Stomach (tissue), 4 donors: ENCODE measurements at regions not wholly inside any gene's neighbourhood (a gene's known extent, or its start where the extent isn't known, plus 50 kb on each side); places are given as distances from the start of the nearest gene placed in this dataset.

ENCODE experiments used
- CTCF ChIP-seq, 7 experiments: fragments of 450-650 bp in 4 of 7; fragments of 200-600 bp in 3 of 7; sonication (generic) in 3 of 7; IDR thresholded peaks; one replicate each; pipeline ENCODE4 v1.5.1; 2016 to 2019; ENCODE audit warnings: antibody characterized with exemption in 7 of 7, control low read depth in 2 of 7, mild to moderate bottlenecking in 1 of 7
- POLR2A ChIP-seq, 4 donors: fragments of 450-650 bp; IDR thresholded peaks; one replicate each; pipeline ENCODE4 v1.6.1; 2016; ENCODE audit warnings: antibody characterized with exemption in 4 of 4, control low read depth in 2 of 4, mild to moderate bottlenecking in 1 of 4, moderate library complexity in 1 of 4
- POLR2AphosphoS5 ChIP-seq, 3 donors: sonication (generic); formaldehyde crosslinking; IDR thresholded peaks; one replicate each; pipeline ENCODE4 v1.6.1; 2016; ENCODE audit warnings: antibody characterized with exemption in 3 of 3

DNA sequence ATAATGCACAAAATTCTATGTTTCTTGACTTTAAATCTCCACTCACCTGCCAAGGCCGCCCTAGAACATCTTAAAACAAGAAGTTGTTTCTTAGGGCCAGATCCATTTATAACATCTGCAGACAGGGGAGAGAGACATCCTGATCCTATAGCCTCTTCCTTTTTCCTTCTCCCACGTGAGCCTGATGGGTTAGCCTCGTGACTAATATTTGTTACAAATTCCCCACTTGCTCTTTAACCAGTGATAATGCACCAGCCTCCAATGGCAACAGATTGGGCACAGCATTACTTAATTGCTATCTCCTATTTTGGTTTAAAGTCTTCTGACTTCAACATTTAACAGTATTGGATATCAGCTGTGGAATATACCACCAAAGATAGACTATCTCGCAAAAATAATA, 196.5 kb downstream of the GADD45G start:
- TF ChIP-seq CTCF (IDR thresholded peaks at IDR 0.05) (no peak), POLR2A (IDR thresholded peaks at IDR 0.05) (no peak), POLR2AphosphoS5 (IDR thresholded peaks at IDR 0.05) (no peak)
